AG10803 (cell line): ENCODE measurements at regions not wholly inside any gene's neighbourhood (a gene's known extent, or its start where the extent isn't known, plus 50 kb on each side); places are given as distances from the start of the nearest gene placed in this dataset.
A peak's percentile ranks its signal among the peaks of the same experiment; 100 is the strongest.

Experiments
- DNase-seq: peaks from one replicate; pipeline ENCODE4 v3.0.0; 2010; ENCODE audit warnings: low read depth
- H3K4me3 ChIP-seq: 2 replicates; pipeline ENCODE4 v1.5.1; 2011; ENCODE audit warnings: mild to moderate bottlenecking, low read length, control low read depth
- CTCF ChIP-seq: conservative IDR thresholded peaks from 2 replicates; pipeline ENCODE4 v1.5.1; 2011; ENCODE audit warnings: mild to moderate bottlenecking, low read length, control low read depth, inconsistent platforms

- H3K4me3 ChIP-seq = no peak overlapping the region
- DNase-seq = no peak
- TF ChIP-seq CTCF = no peak
Measured at GRCh38 chr3:135328036-135328435, 533.0 kb downstream of the EPHB1 start.

GRCh38 chr3:135329479-135329878 lies 534.4 kb downstream of the EPHB1 start:
- DNase-seq = peak; percentile 2
- H3K4me3 ChIP-seq = no peak overlapping the region
- TF ChIP-seq CTCF = no peak

GRCh38 chr3:135337192-135337591 lies 542.1 kb downstream of the EPHB1 start:
- H3K4me3 ChIP-seq = no peak overlapping the region
- DNase-seq = no peak
- TF ChIP-seq CTCF = no peak

GRCh38 chr3:135348690-135349089 lies 553.6 kb downstream of the EPHB1 start:
- no peak for TF ChIP-seq CTCF
- no peak overlapping the region for H3K4me3 ChIP-seq
- DNase-seq = no peak

GRCh38 chr3:135349254-135349948 lies 554.3 kb downstream of the EPHB1 start:
- no peak for TF ChIP-seq CTCF
- no peak overlapping the region for H3K4me3 ChIP-seq
- DNase-seq = no peak

GRCh38 chr3:135352213-135352612 lies 557.2 kb downstream of the EPHB1 start:
- no peak overlapping the region for H3K4me3 ChIP-seq
- no peak for TF ChIP-seq CTCF
- DNase-seq = no peak

GRCh38 chr3:135362889-135363288 lies 567.8 kb downstream of the EPHB1 start:
- no peak for TF ChIP-seq CTCF
- DNase-seq = no peak

More at GRCh38 chr3:135362889-135363288, 567.8 kb downstream of the EPHB1 start:
- H3K4me3 ChIP-seq = no peak overlapping the region
